HEK293 (cell line): ENCODE measurements at regions not wholly inside any gene's neighbourhood (a gene's known extent, or its start where the extent isn't known, plus 50 kb on each side); places are given as distances from the start of the nearest gene placed in this dataset.

ENCODE experiments used
- CTCF ChIA-PET: fragments of 350-600 bp; formaldehyde crosslinking; extraction: SDS; loops from one replicate; lab custom pipeline; 2021; ENCODE audit warnings: antibody characterized with exemption; lab: Yijun Ruan, JAX
- POLR2A ChIA-PET: fragments of 300-600 bp; formaldehyde crosslinking; extraction: SDS; loops from one replicate; lab custom pipeline; 2020; ENCODE audit warnings: antibody characterized with exemption, inconsistent platforms; lab: Yijun Ruan, JAX
- H3K27ac ChIP-seq: fragments of 200-500 bp; sonication (Bioruptor generic); 2 replicates; pipeline ENCODE4 v1.5.1; 2014; ENCODE audit warnings: low read depth, low read length, control low read depth, inconsistent platforms; ENCODE audit errors: extremely low read depth
- H3K36me3 ChIP-seq, 2 experiments: fragments of 200-500 bp in 1 of 2; sonication (Bioruptor generic) in 1 of 2; 1 replicate in 1 of 2; 2 replicates in 1 of 2; pipeline ENCODE4 v1.5.1; 2014 to 2017; ENCODE audit warnings: inconsistent platforms in 2 of 2, low read length in 2 of 2; ENCODE audit not compliant: control insufficient read depth in 2 of 2, insufficient read depth in 1 of 2
- H3K4me1 ChIP-seq: fragments of 200-500 bp; sonication (Bioruptor generic); 2 replicates; pipeline ENCODE4 v1.5.1; 2014; ENCODE audit warnings: mild to moderate bottlenecking, low read length, inconsistent platforms; ENCODE audit not compliant: control insufficient read depth, insufficient read depth
- H3K4me3 ChIP-seq: 2 replicates; pipeline ENCODE4 v1.5.1; 2011; ENCODE audit warnings: low read depth, mild to moderate bottlenecking, control low read depth, low read length, moderate library complexity
- H3K9me3 ChIP-seq: fragments of 200-500 bp; sonication (Bioruptor generic); 2 replicates; pipeline ENCODE4 v1.5.1; 2014; ENCODE audit warnings: low read depth, low read length, inconsistent platforms; ENCODE audit not compliant: control insufficient read depth, insufficient read depth
- HOXC10 ChIP-seq: sonication (generic); formaldehyde crosslinking; IDR thresholded peaks from 2 replicates; pipeline ENCODE4 v1.8.1; 2023; ENCODE audit warnings: mild to moderate bottlenecking, missing genetic modification reagents
- SP3 ChIP-seq: fragments of 450-650 bp; formaldehyde crosslinking; IDR thresholded peaks from 2 replicates; pipeline ENCODE4 v1.5.1; 2016; ENCODE audit warnings: missing biosample characterization, missing genetic modification characterization
- YY2 ChIP-seq: fragments of 450-650 bp; formaldehyde crosslinking; IDR thresholded peaks from 2 replicates; pipeline ENCODE4 v1.5.1; 2016; ENCODE audit warnings: missing biosample characterization, missing genetic modification characterization
- ZBTB17 ChIP-seq: fragments of 450-650 bp; formaldehyde crosslinking; IDR thresholded peaks from 2 replicates; pipeline ENCODE4 v1.5.1; 2016; ENCODE audit warnings: missing biosample characterization, missing genetic modification characterization
- ZBTB20 ChIP-seq: fragments of 450-650 bp; formaldehyde crosslinking; IDR thresholded peaks from 2 replicates; pipeline ENCODE4 v1.5.1; 2016; ENCODE audit warnings: missing biosample characterization, missing genetic modification characterization
- ZBTB8A ChIP-seq: fragments of 450-650 bp; formaldehyde crosslinking; IDR thresholded peaks from 2 replicates; pipeline ENCODE4 v1.5.1; 2016; ENCODE audit warnings: missing biosample characterization, missing genetic modification characterization
- ZIC2 ChIP-seq: fragments of 450-650 bp; formaldehyde crosslinking; IDR thresholded peaks from 2 replicates; pipeline ENCODE4 v1.5.1; 2016; ENCODE audit warnings: missing biosample characterization, missing genetic modification characterization
- ZNF10 ChIP-seq: fragments of 450-650 bp; formaldehyde crosslinking; IDR thresholded peaks from 2 replicates; pipeline ENCODE4 v1.5.1; 2017; ENCODE audit warnings: missing biosample characterization, missing genetic modification characterization
- ZNF223 ChIP-seq: fragments of 450-650 bp; formaldehyde crosslinking; IDR thresholded peaks from 2 replicates; pipeline ENCODE4 v1.5.1; 2016; ENCODE audit warnings: missing biosample characterization, missing genetic modification characterization
- ZNF23 ChIP-seq: fragments of 450-650 bp; formaldehyde crosslinking; IDR thresholded peaks from 2 replicates; pipeline ENCODE4 v1.5.1; 2016; ENCODE audit warnings: missing biosample characterization, missing genetic modification characterization, borderline replicate concordance
- ZNF24 ChIP-seq: fragments of 450-650 bp; formaldehyde crosslinking; IDR thresholded peaks from 2 replicates; pipeline ENCODE4 v1.5.1; 2016; ENCODE audit warnings: missing biosample characterization, missing genetic modification characterization
- ZNF266 ChIP-seq: fragments of 450-650 bp; formaldehyde crosslinking; IDR thresholded peaks from 2 replicates; pipeline ENCODE4 v1.5.1; 2016; ENCODE audit warnings: missing biosample characterization, missing genetic modification characterization, low read depth
- ZNF311 ChIP-seq: fragments of 450-650 bp; formaldehyde crosslinking; IDR thresholded peaks from 2 replicates; pipeline ENCODE4 v1.5.1; 2017; ENCODE audit warnings: missing biosample characterization, missing genetic modification characterization, borderline replicate concordance
- ZNF404 ChIP-seq: fragments of 450-650 bp; formaldehyde crosslinking; IDR thresholded peaks from 2 replicates; pipeline ENCODE4 v1.5.1; 2017; ENCODE audit warnings: missing biosample characterization, missing genetic modification characterization
- ZNF473 ChIP-seq: fragments of 450-650 bp; formaldehyde crosslinking; IDR thresholded peaks from 2 replicates; pipeline ENCODE4 v1.5.1; 2017; ENCODE audit warnings: missing biosample characterization, missing genetic modification characterization
- ZNF626 ChIP-seq: fragments of 450-650 bp; sonication (Bioruptor Pico); formaldehyde crosslinking; IDR thresholded peaks from 2 replicates; pipeline ENCODE4 v1.5.1; 2018; ENCODE audit warnings: missing biosample characterization, missing genetic modification characterization, inconsistent platforms
- ZNF701 ChIP-seq: fragments of 450-650 bp; formaldehyde crosslinking; IDR thresholded peaks from 2 replicates; pipeline ENCODE4 v1.5.1; 2016; ENCODE audit warnings: missing biosample characterization, missing genetic modification characterization
- ZNF747 ChIP-seq: fragments of 450-650 bp; formaldehyde crosslinking; IDR thresholded peaks from 2 replicates; pipeline ENCODE4 v1.5.1; 2016; ENCODE audit warnings: missing biosample characterization, missing genetic modification characterization
- ZXDB ChIP-seq: fragments of 450-650 bp; formaldehyde crosslinking; IDR thresholded peaks from 2 replicates; pipeline ENCODE4 v1.5.1; 2016; ENCODE audit warnings: missing biosample characterization, missing genetic modification characterization
- TF ChIP-seq, protein P1 (sequence below): fragments of 450-650 bp; formaldehyde crosslinking; IDR thresholded peaks from 2 replicates; pipeline ENCODE4 v1.5.1; 2016; ENCODE audit warnings: missing biosample characterization, missing genetic modification characterization
- TF ChIP-seq, protein P2 (sequence below): sonication (generic); formaldehyde crosslinking; IDR thresholded peaks from 2 replicates; pipeline ENCODE4 v1.8.1; 2022; ENCODE audit warnings: mild to moderate bottlenecking, moderate library complexity, missing genetic modification reagents
- TF ChIP-seq, protein P3 (sequence below): fragments of 450-650 bp; IDR thresholded peaks from 2 replicates; pipeline ENCODE4 v1.5.1; 2018; ENCODE audit warnings: missing biosample characterization, missing genetic modification characterization
- TF ChIP-seq, protein P4 (sequence below): fragments of 450-650 bp; formaldehyde crosslinking; IDR thresholded peaks from 2 replicates; pipeline ENCODE4 v1.5.1; 2016; ENCODE audit warnings: missing biosample characterization, missing genetic modification characterization
- TF ChIP-seq, protein P5 (sequence below): fragments of 450-650 bp; formaldehyde crosslinking; IDR thresholded peaks from 2 replicates; pipeline ENCODE4 v1.5.1; 2016; ENCODE audit warnings: missing biosample characterization, missing genetic modification characterization

DNA sequence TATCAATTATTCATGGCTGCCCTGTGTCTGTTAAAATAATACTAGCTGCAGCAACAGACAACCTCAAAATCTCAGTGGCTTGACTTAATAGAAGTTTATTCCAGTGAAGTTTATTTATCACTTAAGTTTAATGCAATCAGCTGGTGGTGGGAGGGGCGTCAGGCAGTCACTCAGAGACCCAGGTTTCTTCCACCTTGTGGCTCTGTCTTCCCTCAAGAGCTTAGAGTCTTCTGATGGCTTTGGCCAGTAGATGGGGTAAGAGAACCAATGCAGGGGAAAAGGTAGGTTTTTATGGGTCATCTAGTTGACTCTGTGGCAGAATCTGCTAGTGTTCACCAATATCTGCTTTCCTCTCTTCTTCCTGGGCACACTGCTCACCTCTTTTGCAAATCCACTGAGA is 668.9 kb downstream of the AACS start:
- no peaks in the 10 kb centered on the region for H3K36me3 ChIP-seq
- TF ChIP-seq, protein P1, sequence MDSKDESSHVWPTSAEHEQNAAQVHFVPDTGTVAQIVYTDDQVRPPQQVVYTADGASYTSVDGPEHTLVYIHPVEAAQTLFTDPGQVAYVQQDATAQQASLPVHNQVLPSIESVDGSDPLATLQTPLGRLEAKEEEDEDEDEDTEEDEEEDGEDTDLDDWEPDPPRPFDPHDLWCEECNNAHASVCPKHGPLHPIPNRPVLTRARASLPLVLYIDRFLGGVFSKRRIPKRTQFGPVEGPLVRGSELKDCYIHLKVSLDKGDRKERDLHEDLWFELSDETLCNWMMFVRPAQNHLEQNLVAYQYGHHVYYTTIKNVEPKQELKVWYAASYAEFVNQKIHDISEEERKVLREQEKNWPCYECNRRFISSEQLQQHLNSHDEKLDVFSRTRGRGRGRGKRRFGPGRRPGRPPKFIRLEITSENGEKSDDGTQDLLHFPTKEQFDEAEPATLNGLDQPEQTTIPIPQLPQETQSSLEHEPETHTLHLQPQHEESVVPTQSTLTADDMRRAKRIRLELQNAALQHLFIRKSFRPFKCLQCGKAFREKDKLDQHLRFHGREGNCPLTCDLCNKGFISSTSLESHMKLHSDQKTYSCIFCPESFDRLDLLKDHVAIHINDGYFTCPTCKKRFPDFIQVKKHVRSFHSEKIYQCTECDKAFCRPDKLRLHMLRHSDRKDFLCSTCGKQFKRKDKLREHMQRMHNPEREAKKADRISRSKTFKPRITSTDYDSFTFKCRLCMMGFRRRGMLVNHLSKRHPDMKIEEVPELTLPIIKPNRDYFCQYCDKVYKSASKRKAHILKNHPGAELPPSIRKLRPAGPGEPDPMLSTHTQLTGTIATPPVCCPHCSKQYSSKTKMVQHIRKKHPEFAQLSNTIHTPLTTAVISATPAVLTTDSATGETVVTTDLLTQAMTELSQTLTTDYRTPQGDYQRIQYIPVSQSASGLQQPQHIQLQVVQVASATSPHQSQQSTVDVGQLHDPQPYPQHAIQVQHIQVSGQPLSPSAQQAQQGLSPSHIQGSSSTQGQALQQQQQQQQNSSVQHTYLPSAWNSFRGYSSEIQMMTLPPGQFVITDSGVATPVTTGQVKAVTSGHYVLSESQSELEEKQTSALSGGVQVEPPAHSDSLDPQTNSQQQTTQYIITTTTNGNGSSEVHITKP, result no peak
- TF ChIP-seq ZNF24 (tag by site-specific recombination) (no peak), SP3 (no peak), ZXDB (tag by site-specific recombination) (no peak), ZBTB20 (tag by site-specific recombination) (no peak), YY2 (no peak), ZNF23 (tag by site-specific recombination) (no peak), ZNF747 (tag by site-specific recombination) (no peak), ZIC2 (tag by site-specific recombination) (no peak), ZNF311 (tag by site-specific recombination) (no peak), ZNF473 (no peak), ZNF701 (no peak), ZBTB17 (tag by site-specific recombination) (no peak)
- TF ChIP-seq, protein P2, sequence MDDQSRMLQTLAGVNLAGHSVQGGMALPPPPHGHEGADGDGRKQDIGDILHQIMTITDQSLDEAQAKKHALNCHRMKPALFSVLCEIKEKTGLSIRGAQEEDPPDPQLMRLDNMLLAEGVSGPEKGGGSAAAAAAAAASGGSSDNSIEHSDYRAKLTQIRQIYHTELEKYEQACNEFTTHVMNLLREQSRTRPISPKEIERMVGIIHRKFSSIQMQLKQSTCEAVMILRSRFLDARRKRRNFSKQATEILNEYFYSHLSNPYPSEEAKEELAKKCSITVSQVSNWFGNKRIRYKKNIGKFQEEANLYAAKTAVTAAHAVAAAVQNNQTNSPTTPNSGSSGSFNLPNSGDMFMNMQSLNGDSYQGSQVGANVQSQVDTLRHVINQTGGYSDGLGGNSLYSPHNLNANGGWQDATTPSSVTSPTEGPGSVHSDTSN (CRISPR knock-in tag), result no peak
- TF ChIP-seq, protein P3, sequence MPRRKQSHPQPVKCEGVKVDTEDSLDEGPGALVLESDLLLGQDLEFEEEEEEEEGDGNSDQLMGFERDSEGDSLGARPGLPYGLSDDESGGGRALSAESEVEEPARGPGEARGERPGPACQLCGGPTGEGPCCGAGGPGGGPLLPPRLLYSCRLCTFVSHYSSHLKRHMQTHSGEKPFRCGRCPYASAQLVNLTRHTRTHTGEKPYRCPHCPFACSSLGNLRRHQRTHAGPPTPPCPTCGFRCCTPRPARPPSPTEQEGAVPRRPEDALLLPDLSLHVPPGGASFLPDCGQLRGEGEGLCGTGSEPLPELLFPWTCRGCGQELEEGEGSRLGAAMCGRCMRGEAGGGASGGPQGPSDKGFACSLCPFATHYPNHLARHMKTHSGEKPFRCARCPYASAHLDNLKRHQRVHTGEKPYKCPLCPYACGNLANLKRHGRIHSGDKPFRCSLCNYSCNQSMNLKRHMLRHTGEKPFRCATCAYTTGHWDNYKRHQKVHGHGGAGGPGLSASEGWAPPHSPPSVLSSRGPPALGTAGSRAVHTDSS, result no peak
- TF ChIP-seq, protein P4, sequence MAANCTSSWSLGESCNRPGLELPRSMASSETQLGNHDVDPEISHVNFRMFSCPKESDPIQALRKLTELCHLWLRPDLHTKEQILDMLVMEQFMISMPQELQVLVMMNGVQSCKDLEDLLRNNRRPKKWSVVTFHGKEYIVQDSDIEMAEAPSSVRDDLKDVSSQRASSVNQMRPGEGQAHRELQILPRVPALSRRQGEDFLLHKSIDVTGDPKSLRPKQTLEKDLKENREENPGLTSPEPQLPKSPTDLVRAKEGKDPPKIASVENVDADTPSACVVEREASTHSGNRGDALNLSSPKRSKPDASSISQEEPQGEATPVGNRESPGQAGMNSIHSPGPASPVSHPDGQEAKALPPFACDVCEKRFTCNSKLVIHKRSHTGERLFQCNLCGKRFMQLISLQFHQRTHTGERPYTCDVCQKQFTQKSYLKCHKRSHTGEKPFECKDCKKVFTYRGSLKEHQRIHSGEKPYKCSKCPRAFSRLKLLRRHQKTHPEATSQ, result no peak
- H3K4me1 ChIP-seq, result no peaks in the 10 kb centered on the region
- no peak overlapping the region for H3K4me3 ChIP-seq
- H3K9me3 ChIP-seq, result no peaks in the 10 kb centered on the region
- ChIA-PET CTCF (interaction anchor here (0.6 kb wide), 1 partner anchor 92 kb away, joined by 3 read pairs; no protein-coding TSS in a partner anchor), POLR2A (no interaction called here)
- no peak overlapping the region for H3K27ac ChIP-seq

DNA sequence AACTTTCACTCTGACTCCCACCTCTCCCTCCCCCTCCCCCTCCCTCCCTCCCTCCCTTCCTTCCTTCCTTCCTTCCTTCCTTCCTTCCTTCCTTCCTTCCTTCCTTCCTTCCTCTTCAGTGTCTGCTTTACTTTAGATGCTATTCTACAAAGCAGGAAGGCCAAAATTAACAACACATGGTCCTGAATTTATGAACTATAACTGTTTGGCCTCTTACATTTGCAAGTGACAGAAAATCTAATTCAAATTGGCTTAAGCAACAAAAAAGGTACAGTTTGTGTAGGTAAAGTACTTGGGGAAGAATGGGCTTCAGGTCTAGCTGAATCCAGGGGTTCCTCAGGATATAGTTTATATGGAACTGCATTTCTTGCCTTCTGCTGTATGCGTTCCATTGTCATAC is 673.0 kb downstream of the AACS start:
- no peak overlapping the region for H3K27ac ChIP-seq
- no peak for TF ChIP-seq ZBTB20 (tag by site-specific recombination)
- TF ChIP-seq ZNF626, result no peak
- TF ChIP-seq ZNF404 (tag by site-specific recombination), result no peak
- TF ChIP-seq ZNF701, result no peak
- TF ChIP-seq, protein P5, sequence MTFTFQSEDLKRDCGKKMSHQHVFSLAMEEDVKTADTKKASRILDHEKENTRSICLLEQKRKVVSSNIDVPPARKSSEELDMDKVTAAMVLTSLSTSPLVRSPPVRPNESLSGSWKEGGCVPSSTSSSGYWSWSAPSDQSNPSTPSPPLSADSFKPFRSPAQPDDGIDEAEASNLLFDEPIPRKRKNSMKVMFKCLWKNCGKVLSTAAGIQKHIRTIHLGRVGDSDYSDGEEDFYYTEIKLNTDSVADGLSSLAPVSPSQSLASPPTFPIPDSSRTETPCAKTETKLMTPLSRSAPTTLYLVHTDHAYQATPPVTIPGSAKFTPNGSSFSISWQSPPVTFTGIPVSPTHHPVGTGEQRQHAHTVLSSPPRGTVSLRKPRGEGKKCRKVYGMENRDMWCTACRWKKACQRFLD (tag by site-specific recombination), result no peak
- no peak for TF ChIP-seq ZNF223 (tag by site-specific recombination)
- no peak for TF ChIP-seq ZBTB8A
- TF ChIP-seq HOXC10, result no peak
- no peak for TF ChIP-seq ZNF266
- TF ChIP-seq ZNF10 (tag by site-specific recombination), result no peak
- TF ChIP-seq, all 188 proteins: peak for 0
- CTCF ChIA-PET, result no interaction called here
- Histone ChIP-seq H3K9me3 (no peaks in the 10 kb centered on the region), H3K4me1 (no peaks in the 10 kb centered on the region), H3K4me3 (no peak overlapping the region), H3K36me3 (no peaks in the 10 kb centered on the region)
- POLR2A ChIA-PET, result no interaction called here
